ENCODE measurements at regions not wholly inside any gene's neighbourhood (a gene's known extent, or its start where the extent isn't known, plus 50 kb on each side); places are given as distances from the start of the nearest gene placed in this dataset.

DNA sequence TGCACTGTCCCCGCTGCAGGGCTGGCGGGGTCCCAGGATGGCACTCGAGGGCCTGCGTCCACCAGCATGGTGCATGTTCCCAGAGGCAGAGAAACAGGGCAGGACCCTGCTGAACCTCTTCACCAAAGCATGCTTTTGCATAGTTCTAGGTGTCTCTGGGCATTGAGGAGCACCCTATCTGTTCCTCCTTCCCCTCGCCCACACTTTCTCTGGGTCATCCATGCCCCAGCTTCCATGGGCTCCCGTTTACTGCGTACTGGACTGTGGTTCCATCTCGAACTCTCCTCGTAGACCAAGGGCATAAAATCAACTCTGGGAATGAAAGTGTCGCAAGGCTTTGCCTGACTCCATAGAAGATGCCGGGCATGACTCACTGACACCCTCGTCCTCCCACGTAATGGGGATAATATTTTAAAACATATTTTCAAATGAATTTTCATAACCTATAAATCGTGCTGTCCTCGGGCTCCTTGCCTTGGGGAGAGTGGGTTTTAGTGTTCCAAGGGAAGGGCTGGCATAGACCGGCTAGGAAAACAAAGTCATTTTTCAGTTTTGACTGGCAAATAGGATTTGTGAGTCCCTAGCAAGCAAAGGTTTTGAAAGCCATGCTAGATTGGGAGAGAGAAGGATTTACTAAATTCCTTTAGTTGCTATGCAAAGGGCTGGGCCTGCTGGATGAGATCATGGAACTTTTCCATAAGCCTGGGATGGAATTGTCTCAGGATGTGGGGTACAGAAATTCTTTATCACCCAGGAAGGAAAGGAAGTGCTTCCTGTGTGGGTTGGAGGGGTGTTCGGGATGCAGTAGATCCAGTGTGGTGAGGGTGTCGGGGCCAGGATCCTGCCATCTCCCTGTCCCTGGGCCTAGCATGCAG lies 498.7 kb upstream of the MKI67 start:
- no peak for DNase-seq

DNA sequence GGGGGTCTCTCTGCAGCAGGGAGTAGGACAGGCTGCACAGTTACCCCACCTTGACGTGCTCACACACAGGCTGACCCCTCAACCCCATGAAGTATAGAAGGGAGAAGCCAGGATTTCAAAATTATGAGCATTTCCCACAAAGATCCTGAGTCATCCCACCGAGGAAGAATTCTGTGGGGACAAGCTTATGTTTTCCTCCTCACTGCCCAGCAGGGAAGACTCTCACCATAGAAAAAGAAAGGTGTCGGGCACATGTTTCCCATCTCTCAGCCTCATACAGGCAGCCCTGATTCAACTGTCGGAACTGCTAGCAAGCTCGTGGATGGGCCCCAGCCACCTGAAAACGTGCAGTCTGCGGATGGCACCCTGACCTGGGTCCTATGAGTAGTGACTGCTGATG lies 499.7 kb upstream of the MKI67 start:
- DNase-seq, result no peak

DNA sequence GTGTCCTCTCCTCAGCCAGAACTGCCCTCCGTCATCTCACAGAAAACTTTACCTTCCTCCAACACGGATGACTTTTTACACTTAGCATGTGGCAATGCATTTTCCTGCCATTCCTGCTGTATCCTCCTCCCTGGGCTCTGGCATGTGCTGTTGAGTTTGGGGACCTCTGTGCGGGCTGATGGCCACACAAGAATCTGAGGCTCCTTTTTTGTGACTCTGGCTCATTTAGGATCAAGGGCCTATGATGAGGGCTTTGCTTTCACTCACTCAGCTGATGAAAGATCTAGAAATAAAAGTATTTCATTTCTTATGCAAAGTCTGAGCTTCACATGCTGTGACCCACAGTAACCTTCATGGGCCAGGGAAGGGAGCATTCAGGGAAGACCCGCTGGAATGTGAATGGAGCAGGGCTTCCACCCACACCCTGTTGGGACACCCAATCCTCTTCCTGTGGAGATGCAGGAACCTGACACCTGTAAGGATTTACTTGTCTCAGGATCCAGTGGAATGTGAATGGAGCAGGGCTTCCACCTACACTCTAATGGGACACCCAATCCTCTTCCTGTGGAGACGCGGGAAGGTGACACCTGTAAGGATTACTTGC lies 500.3 kb upstream of the MKI67 start:
- DNase-seq, result peak; percentile 19

- DNase-seq, result no peak
These were observed 501.6 kb upstream of the MKI67 start for GRCh38 chr10:128627811-128628210.

DNA sequence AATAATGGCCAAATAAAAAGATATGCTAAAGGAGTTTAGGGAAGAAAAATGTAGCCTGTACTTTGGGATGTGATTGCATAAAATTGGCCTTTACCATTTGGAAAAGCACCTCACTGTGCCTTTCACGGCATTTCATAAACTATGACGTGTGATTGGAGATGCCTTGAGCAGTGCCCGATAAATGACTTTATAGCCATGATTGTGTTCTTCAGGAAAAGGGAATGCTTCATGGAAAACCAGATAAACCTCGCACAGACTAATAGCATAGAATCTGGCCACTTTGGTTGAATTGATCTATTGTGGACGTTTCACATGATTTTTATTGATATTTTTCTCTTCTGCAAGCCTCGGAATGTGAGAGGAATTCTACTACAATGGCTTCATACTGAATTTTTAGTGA lies 502.0 kb upstream of the MKI67 start:
- DNase-seq, result no peak

GRCh38 chr10:128629111-128630096 lies 503.2 kb upstream of the MKI67 start:
- DNase-seq, result no peak

- DNase-seq, result no peak
These were observed 504.6 kb upstream of the MKI67 start for GRCh38 chr10:128630787-128631252.

- DNase-seq, result peak; percentile 50
These were observed 505.6 kb upstream of the MKI67 start for GRCh38 chr10:128631801-128632241.

DNA sequence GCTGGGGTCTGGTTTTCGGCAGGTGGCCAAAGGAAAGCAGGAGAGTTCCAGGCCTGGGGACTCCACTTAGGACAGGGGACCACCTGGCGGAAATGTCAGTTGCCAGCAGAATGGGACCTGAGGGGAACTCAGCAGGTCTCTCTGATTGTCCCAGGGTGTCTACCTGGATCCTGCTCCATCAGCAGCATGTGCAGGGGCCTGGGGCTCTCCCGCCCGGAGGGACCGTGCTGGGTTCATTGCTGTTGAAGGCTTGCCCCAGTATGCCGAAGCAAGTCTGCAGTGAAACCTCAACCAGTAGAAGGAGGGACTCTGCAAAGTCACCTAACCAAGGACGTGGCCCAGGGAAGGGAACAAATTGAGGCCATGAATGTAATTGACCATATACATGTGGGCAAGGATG lies 506.5 kb upstream of the MKI67 start:
- DNase-seq, result no peak

DNA sequence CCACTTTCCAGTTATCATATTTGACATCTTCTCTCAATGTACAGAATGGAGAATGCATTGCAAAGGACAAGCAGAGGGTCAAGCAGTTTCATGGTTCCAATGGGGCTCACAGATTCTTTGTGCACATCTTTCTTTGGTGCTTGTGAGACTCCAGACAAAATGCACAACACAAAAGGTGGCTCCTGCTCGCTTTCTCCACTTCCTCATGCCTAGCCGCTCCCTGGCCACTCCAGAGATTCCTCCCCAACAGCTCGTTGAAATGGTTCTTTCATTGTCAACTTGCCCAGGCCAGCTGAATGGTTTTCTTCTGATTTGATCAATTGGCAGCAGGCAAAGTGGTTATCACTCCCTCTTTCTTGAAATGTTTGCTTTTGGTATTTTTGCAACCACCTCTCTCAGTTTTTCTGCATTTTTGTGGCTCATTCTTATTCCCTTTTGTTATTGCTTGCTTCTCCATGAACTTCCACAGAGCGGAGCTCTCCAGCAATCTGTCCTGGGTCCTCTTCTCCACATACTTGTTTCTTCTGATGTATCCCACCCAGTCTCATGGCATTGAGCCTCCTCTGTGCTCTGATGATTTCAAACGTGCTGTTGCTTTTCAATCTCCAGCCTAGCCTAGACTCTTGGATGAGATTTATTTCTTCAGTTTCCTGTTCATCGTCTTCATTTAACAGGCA lies 507.8 kb upstream of the MKI67 start:
- DNase-seq, result peak; percentile 35

DNA sequence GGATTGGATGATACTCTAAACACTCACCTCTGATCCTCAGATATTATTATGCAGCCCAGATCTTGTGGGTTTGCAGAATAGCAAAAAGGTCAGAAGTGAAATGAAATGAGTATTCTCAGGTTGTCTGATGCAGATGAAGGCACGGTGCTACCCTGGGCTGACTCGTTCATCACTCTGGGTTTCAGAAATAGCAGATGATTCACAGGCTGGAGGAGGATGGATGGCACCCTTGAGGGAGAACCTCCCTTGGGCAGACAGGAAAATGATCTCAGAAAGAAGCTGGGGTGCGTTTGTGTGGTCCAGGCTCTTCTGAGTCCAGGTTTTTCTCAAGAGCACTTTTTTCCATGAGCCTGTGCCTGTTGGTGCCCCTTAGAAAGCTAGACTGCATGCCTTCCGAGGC lies 515.8 kb upstream of the MKI67 start:
- DNase-seq, result no peak

DNA sequence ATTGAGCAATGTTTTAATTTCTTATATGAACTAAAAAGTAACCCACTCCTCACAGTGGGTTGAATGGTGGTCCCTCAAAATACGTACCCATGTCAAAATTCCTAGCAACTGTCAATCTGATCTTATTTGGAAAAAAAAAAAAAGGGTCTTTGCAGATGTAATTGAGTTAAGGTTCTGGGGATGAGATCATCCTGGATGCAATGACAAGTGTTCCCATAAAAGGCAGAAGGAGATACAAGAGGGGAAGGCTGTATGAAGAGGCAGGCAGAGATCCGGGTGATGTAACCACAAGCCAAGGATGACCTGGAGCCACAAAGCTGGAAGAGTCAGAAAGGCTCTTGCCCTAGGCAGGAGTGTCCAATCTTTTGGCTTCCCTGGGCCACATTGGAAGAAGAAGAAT lies 516.3 kb upstream of the MKI67 start:
- DNase-seq, result no peak

DNA sequence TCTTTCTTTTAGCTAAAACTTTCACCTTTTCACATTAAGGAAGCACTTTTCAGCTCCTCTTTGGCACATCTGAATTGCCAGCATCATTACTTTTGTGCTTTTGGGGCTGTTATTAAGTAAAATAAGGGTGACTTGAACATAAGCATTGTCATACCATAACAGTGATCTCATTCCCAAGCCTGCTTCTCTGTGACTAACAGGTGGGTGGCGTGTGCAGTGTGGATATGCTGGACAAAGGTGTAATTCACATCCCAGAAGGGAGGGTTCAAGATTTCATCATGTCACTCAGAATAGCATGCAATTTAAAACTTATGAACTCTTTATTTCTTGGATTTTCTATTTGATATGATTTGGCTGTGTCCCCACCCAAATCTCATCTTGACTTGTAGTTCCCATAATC lies 517.4 kb upstream of the MKI67 start:
- no peak for DNase-seq

- no peak for DNase-seq
These were observed 519.3 kb upstream of the MKI67 start for GRCh38 chr10:128645486-128645885.

GRCh38 chr10:128646956-128647355 lies 520.7 kb upstream of the MKI67 start:
- DNase-seq, result no peak

DNA sequence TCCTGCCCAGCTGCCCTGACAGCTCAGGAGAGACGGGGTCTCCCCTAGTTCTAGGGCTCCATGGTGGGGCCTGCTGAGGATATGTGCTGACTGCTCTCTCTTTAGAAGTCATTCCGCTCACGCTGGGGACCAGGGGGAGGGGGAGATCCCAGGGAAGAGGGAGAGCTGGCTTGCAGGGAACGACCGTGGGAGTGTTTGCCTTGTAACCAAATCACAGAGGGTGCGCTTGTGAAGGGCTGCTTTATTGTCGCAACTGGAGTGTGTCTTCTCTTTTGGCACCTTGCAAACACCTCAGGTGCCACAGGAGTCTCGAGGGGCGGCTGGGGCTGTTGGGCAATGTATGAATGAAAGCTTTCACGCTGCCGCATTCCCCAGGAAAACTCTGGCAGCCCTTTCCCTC lies 531.3 kb upstream of the MKI67 start:
- peak; percentile 31 for DNase-seq

DNA sequence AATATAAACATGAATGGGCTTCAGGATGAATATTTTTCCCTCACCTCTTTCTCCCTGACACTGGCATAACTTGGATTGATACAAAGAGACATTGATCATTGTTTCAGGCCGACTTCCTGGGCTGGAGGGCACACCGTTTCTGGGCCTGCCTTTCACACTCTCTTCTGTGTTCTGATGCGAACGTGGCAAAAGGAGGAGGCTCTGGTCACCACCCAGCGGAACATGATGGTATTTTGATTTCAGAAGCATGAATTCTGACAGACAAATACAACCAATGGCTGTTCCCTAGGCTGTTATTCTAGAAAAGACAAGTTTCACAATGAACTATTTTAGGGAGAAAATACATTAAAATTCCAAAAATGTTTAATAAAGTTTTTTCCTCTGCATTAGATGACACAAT lies 534.5 kb upstream of the MKI67 start:
- DNase-seq, result no peak

DNA sequence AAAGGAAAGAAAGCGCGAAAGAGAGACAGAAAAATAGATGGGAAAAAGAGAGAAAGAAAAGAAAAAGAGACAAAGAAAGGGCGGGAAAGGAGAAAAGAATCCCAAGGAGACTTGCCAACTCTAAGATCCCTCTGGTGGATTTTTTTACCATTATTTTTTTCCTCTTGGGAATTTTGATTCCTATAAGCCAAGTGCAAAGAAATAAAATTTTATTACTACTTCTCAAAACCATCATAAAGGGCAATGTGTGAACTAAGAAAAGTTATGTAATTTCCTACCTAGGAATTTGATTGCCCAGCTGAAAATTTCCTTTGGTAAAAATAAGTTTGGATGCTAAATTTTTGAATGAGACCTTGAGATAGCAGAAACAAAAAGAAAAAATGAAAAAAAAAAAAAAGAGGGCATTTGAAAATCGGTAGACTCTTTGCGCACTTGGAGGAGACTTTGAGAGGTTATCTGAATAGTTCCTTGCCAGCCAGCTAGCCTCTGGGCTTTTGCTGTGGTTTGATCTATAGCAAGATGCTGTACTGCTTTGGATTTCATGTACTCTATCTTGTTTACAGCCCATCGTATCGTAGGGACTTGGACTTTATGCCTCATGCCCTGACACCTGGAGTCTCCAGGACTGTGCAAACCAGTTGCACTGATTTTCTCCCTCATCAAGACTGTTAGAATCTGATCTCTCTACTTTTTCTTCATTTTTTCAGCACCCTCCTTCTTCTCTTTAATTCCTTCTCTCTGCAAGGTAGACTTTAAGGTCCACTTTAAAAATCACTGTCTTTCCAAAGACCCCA lies 535.4 kb upstream of the MKI67 start:
- no peak for DNase-seq

DNA sequence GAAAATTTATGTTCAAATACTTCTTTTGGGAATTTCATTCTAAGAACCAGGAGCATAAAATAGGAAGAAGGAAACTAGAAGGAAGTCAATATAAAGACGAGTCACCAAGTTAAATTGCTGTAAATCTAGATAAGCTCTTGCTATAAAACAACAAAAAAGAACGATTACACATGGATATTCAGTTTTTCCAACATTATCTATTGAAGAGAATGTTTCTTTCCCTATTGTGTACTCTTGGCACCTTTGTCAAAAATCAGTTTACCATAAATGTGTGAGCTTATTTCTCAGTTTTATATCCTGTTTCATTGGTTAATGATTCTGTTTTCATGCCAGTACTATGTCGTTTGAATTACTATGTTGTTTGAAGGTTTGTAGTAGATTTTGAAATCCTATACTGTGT lies 536.3 kb upstream of the MKI67 start:
- no peak for DNase-seq

- DNase-seq, result no peak
These were observed 538.5 kb upstream of the MKI67 start for GRCh38 chr10:128664729-128665128.

DNA sequence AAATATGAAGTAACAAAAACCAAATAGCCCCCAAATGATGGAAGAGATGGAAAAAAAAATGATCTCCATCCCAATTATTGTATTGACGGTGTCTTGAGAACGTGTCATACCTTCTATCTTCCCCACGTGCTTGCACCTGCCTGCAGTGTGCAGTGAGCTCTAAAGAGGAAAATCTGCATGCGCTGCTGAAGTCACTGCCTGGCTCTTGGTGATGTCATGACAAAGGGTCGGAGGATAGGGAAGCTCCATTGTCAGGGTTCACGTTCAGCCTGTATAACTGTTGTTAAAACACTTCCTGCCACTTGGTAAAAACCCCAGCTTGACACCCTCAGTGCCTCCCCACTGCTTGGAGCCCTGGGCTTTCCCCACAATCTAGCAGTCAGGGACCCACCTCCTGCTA lies 549.2 kb upstream of the MKI67 start:
- no peak for DNase-seq
